Endothelial cell of umbilical vein (primary cell): ENCODE measurements at regions not wholly inside any gene's neighbourhood (a gene's known extent, or its start where the extent isn't known, plus 50 kb on each side); places are given as distances from the start of the nearest gene placed in this dataset.

ENCODE experiments used
- BruUV-seq: library from RNA; stranded (reverse); fragments of 400-500 nt; replicated peaks from 2 replicates; lab custom pipeline; 2021; lab: Mats Ljungman, UMichigan
- CTCF ChIA-PET: fragments of 300-600, 350-600 bp; sonication (Branson Sonifier 250); formaldehyde crosslinking; loops from one replicate; lab custom pipeline; 2021; ENCODE audit warnings: antibody characterized with exemption, inconsistent platforms; lab: Charles Lee
- POLR2A ChIA-PET: fragments of 300-600, 350-600 bp; sonication (Branson Sonifier 250); formaldehyde crosslinking; loops from one replicate; lab custom pipeline; 2021; ENCODE audit warnings: antibody characterized with exemption, inconsistent platforms; lab: Charles Lee
- DNase-seq: peaks from one replicate; pipeline ENCODE4 v3.0.0-alpha.2; 2011; ENCODE audit warnings: low read depth, low spot score
- FAIRE-seq: peaks from 2 replicates; lab custom pipeline; 2011; peaks lifted over from hg19 to GRCh38; lab: Jason Lieb, UNC
- H2AFZ ChIP-seq: 2 replicates; pipeline ENCODE4 v1.6.0; 2012; ENCODE audit warnings: low read depth, low read length, control low read depth, inconsistent platforms
- H3K27ac ChIP-seq: 2 replicates; pipeline ENCODE4 v1.5.1; 2011; ENCODE audit warnings: low read depth, mild to moderate bottlenecking, control low read depth, low read length, moderate library complexity; ENCODE audit not compliant: insufficient read depth
- H3K27me3 ChIP-seq, 2 experiments: 2 replicates each; pipeline versions ENCODE4 v1.6.0 to v1.6.1; 2011; ENCODE audit warnings: low read length in 2 of 2, mixed read lengths in 1 of 2; ENCODE audit not compliant: control insufficient read depth in 2 of 2, insufficient read depth in 2 of 2
- H3K36me3 ChIP-seq, 2 experiments: 2 replicates in 1 of 2; 3 replicates in 1 of 2; pipeline ENCODE4 v1.5.1; 2011; ENCODE audit warnings: low read length in 2 of 2, mild to moderate bottlenecking in 1 of 2, moderate library complexity in 1 of 2; ENCODE audit not compliant: control insufficient read depth in 2 of 2, insufficient read depth in 2 of 2; ENCODE audit errors: extremely low read depth in 1 of 2
- H3K4me1 ChIP-seq: 3 replicates; pipeline ENCODE4 v1.5.1; 2011; ENCODE audit warnings: mild to moderate bottlenecking, low read length; ENCODE audit not compliant: control insufficient read depth, insufficient read depth; ENCODE audit errors: extremely low read depth
- H3K4me2 ChIP-seq: 2 replicates; pipeline ENCODE4 v1.6.1; 2011; ENCODE audit warnings: low read length, control low read depth, mixed read lengths; ENCODE audit not compliant: insufficient read depth
- H3K4me3 ChIP-seq, 3 experiments: fragments of 200-600 bp in 1 of 3; sonication (generic), shearing (Covaris generic) in 1 of 3; replicated peaks in 1 of 3; 2 replicates each; pipeline ENCODE4 v1.5.1; 2011 to 2016; ENCODE audit warnings: control low read depth in 3 of 3, low read length in 3 of 3, mild to moderate bottlenecking in 2 of 3, inconsistent platforms in 1 of 3, low read depth in 1 of 3, moderate library complexity in 1 of 3; ENCODE audit not compliant: insufficient read depth in 1 of 3
- H3K79me2 ChIP-seq: 2 replicates; pipeline ENCODE4 v1.6.0; 2012; ENCODE audit warnings: low read length, inconsistent platforms; ENCODE audit not compliant: control insufficient read depth, insufficient read depth
- H3K9ac ChIP-seq: replicated peaks from 2 replicates; pipeline ENCODE3; 2011; ENCODE audit warnings: low read length, control low read depth; ENCODE audit not compliant: insufficient read depth; ENCODE audit errors: extremely low read depth
- H3K9me1 ChIP-seq: replicated peaks from 3 replicates; pipeline ENCODE4 v1.6.0; 2011; ENCODE audit warnings: mild to moderate bottlenecking, low read length; ENCODE audit not compliant: control insufficient read depth, insufficient read depth; ENCODE audit errors: extremely low read depth
- H3K9me3 ChIP-seq: replicated peaks from 2 replicates; pipeline ENCODE4 v1.5.1; 2012; ENCODE audit warnings: low read length, inconsistent platforms; ENCODE audit not compliant: control insufficient read depth, insufficient read depth
- H4K20me1 ChIP-seq: replicated peaks from 2 replicates; pipeline ENCODE3; 2011; ENCODE audit warnings: mild to moderate bottlenecking, low read length; ENCODE audit not compliant: control insufficient read depth, insufficient read depth; ENCODE audit errors: extremely low read depth
- EZH2 ChIP-seq: IDR thresholded peaks from 2 replicates; pipeline ENCODE4 v1.6.1; 2012; ENCODE audit warnings: borderline replicate concordance, low read depth, mild to moderate bottlenecking, moderate library complexity, low read length, inconsistent platforms; ENCODE audit not compliant: severe bottlenecking
- FOS ChIP-seq: IDR thresholded peaks from 2 replicates; pipeline ENCODE4 v1.6.1; 2011; ENCODE audit warnings: mild to moderate bottlenecking, low read length, moderate library complexity, borderline replicate concordance; ENCODE audit not compliant: insufficient read depth
- GATA2 ChIP-seq: IDR thresholded peaks from 2 replicates; pipeline ENCODE4 v1.7.0; 2011; ENCODE audit warnings: low read depth, mild to moderate bottlenecking, moderate library complexity, mixed read lengths, low read length; ENCODE audit not compliant: insufficient read length, insufficient read depth
- JUN ChIP-seq: IDR thresholded peaks from 2 replicates; pipeline ENCODE4 v1.6.1; 2011; ENCODE audit warnings: borderline replicate concordance, low read depth; ENCODE audit not compliant: insufficient read length, insufficient read depth
- MYC ChIP-seq: IDR thresholded peaks from one replicate; pipeline ENCODE4 v1.6.1; 2011; ENCODE audit warnings: mild to moderate bottlenecking, low read depth, low read length
- POLR2A ChIP-seq: IDR thresholded peaks from 2 replicates; pipeline ENCODE4 v1.6.1; 2012; ENCODE audit warnings: low read depth, mild to moderate bottlenecking, control low read depth, low read length
- POLR2AphosphoS5 ChIP-seq: IDR thresholded peaks from 2 replicates; pipeline ENCODE4 v1.6.1; 2012; ENCODE audit warnings: low read depth, mild to moderate bottlenecking, control low read depth, low read length, moderate library complexity; ENCODE audit not compliant: insufficient read depth
- dilution Hi-C: fragments of 300-500 bp; cut with MboI; formaldehyde crosslinking; loops from one replicate; pipeline ENCODE4 v1.15.0; 2019; ENCODE audit warnings: low sequenced_read_pairs; ENCODE audit not compliant: extremely low pct_ligation_motif_present
- intact Hi-C: fragments of 100-400 bp; cut with micrococcal nuclease; formaldehyde crosslinking; loops from one replicate; pipeline ENCODE4 v1.10.0; 2022
- TF ChIP-seq, protein P1 (sequence below): IDR thresholded peaks from 2 replicates; pipeline ENCODE4 v1.6.1; 2011; ENCODE audit not compliant: insufficient read depth, insufficient read length
- TF ChIP-seq, protein P2 (sequence below), 2 donors: IDR thresholded peaks; 1 replicate in 1 of 2; 2 replicates in 1 of 2; pipeline ENCODE4 v1.5.1; 2011; ENCODE audit warnings: low read length in 2 of 2, mild to moderate bottlenecking in 2 of 2, moderate library complexity in 2 of 2, control low read depth in 1 of 2, inconsistent platforms in 1 of 2, low read depth in 1 of 2; ENCODE audit not compliant: insufficient read depth in 1 of 2; ENCODE audit errors: extremely low read depth in 1 of 2

DNA sequence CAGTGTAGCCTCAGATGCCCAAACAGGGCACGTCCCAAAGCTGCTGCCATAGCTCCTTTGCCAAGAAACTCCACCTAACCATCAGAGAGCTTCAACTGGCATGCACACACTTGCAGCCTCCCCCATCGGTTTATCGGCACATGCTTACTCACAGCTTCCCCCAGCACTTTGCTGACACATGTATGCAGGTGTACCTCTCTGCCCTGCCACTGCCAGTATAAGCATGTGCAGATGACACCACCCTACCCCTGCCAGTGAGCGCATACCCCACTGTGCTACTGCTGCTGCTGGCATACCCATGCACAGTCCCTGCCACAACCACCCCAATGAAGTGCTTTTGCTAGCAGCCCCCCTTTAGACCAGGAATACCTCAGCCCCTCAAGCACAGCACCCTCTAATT lies 1231.0 kb downstream of the DSC3 start:
- Histone ChIP-seq H4K20me1 (no peaks in the 10 kb centered on the region), H3K27ac (no peak overlapping the region), H3K9me1 (no peaks in the 10 kb centered on the region), H3K9me3 (peaks cover 1% of the 10 kb centered on the region), H3K4me1 (no peaks in the 10 kb centered on the region), H3K4me2 (no peak overlapping the region), H3K4me3 (no peak overlapping the region), H3K79me2 (no peaks in the 10 kb centered on the region), H2AFZ (no peak overlapping the region), H3K9ac (no peak overlapping the region), H3K27me3 (no peaks in the 10 kb centered on the region), H3K36me3 (no peaks in the 10 kb centered on the region)
- DNase-seq (no peak), FAIRE-seq (no peak)
- TF ChIP-seq POLR2A (no peak), POLR2AphosphoS5 (no peak), FOS (no peak), GATA2 (no peak), JUN (no peak), MYC (no peak), EZH2 (no peak)
- TF ChIP-seq, protein P1, sequence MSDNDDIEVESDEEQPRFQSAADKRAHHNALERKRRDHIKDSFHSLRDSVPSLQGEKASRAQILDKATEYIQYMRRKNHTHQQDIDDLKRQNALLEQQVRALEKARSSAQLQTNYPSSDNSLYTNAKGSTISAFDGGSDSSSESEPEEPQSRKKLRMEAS = no peak
- TF ChIP-seq, protein P2, sequence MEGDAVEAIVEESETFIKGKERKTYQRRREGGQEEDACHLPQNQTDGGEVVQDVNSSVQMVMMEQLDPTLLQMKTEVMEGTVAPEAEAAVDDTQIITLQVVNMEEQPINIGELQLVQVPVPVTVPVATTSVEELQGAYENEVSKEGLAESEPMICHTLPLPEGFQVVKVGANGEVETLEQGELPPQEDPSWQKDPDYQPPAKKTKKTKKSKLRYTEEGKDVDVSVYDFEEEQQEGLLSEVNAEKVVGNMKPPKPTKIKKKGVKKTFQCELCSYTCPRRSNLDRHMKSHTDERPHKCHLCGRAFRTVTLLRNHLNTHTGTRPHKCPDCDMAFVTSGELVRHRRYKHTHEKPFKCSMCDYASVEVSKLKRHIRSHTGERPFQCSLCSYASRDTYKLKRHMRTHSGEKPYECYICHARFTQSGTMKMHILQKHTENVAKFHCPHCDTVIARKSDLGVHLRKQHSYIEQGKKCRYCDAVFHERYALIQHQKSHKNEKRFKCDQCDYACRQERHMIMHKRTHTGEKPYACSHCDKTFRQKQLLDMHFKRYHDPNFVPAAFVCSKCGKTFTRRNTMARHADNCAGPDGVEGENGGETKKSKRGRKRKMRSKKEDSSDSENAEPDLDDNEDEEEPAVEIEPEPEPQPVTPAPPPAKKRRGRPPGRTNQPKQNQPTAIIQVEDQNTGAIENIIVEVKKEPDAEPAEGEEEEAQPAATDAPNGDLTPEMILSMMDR (IDR thresholded peaks at IDR 0.05; ENCODE audit: extremely low read depth in 1 of 2, insufficient read depth in 1 of 2, low read depth in 1 of 2, low read length in 2 of 2) = no peak
- intact Hi-C loops (no loop called here), dilution Hi-C loops (no loop called here)
- ChIA-PET POLR2A (no interaction called here), CTCF (no interaction called here)
- no TSS peak for BruUV-seq
